Osteocyte (in vitro differentiated cells): ENCODE measurements at regions not wholly inside any gene's neighbourhood (a gene's known extent, or its start where the extent isn't known, plus 50 kb on each side); places are given as distances from the start of the nearest gene placed in this dataset.
"Not testable (repeated sequence)": the region's sequence is repeated elsewhere in the genome, so short reads cannot be mapped to it uniquely, and the experiment has no call there.

Experiments used
- DNase-seq: peaks from one replicate; pipeline ENCODE4 v3.0.0; 2021; ENCODE audit warnings: mixed read lengths; ENCODE audit not compliant: unreplicated experiment; ENCODE audit errors: extremely low spot score
- H3K27ac Mint-ChIP-seq: one replicate; pipeline ENCODE4 v1.8.0; 2021; ENCODE audit warnings: mild to moderate bottlenecking, mixed read lengths; ENCODE audit not compliant: unreplicated experiment
- H3K27me3 Mint-ChIP-seq: one replicate; pipeline ENCODE4 v1.8.0; 2021; ENCODE audit warnings: mixed read lengths; ENCODE audit not compliant: unreplicated experiment
- H3K36me3 Mint-ChIP-seq: one replicate; pipeline ENCODE4 v1.8.0; 2021; ENCODE audit warnings: mixed read lengths; ENCODE audit not compliant: unreplicated experiment
- H3K4me1 Mint-ChIP-seq: one replicate; pipeline ENCODE4 v1.8.0; 2021; ENCODE audit warnings: mixed read lengths; ENCODE audit not compliant: unreplicated experiment
- H3K4me3 Mint-ChIP-seq: one replicate; pipeline ENCODE4 v1.8.0; 2021; ENCODE audit warnings: mild to moderate bottlenecking, moderate library complexity, mixed read lengths; ENCODE audit not compliant: unreplicated experiment
- H3K9me3 Mint-ChIP-seq: one replicate; pipeline ENCODE4 v1.8.0; 2021; ENCODE audit warnings: mixed read lengths; ENCODE audit not compliant: unreplicated experiment
- TF ChIP-seq, protein P1 (sequence below): fragments of 200-600 bp; sonication (generic); IDR thresholded peaks from 2 replicates; pipeline ENCODE4 v1.5.0; 2021; ENCODE audit warnings: antibody characterized with exemption, mild to moderate bottlenecking, moderate library complexity

DNA sequence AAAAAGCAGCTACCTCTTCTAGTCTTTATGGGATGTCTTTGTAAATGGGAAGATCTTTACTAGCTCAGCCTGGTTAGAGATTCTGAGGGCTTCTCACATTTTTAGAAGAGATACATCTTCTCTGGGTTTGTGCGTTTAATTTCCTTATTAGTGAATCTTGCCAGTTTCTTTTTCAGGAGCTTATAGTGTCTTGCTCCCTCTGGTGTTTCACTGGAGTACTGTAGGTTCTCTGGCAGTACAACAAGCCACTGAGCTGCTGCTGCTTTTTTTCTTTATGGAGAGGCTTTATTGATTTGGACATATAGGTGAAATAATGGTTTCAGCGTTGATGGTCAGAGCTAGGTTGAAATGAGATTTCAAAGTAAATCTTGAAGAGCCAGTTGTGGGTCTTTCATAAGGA, 82.9 kb downstream of the LAS1L start:
- Mint-ChIP-seq H3K27me3 (no peaks in the 10 kb centered on the region), H3K9me3 (peaks cover 11% of the 10 kb centered on the region), H3K27ac (no peak overlapping the region), H3K36me3 (no peaks in the 10 kb centered on the region), H3K4me1 (no peaks in the 10 kb centered on the region), H3K4me3 (no peak overlapping the region)
- no peak for DNase-seq
- TF ChIP-seq, protein P1, sequence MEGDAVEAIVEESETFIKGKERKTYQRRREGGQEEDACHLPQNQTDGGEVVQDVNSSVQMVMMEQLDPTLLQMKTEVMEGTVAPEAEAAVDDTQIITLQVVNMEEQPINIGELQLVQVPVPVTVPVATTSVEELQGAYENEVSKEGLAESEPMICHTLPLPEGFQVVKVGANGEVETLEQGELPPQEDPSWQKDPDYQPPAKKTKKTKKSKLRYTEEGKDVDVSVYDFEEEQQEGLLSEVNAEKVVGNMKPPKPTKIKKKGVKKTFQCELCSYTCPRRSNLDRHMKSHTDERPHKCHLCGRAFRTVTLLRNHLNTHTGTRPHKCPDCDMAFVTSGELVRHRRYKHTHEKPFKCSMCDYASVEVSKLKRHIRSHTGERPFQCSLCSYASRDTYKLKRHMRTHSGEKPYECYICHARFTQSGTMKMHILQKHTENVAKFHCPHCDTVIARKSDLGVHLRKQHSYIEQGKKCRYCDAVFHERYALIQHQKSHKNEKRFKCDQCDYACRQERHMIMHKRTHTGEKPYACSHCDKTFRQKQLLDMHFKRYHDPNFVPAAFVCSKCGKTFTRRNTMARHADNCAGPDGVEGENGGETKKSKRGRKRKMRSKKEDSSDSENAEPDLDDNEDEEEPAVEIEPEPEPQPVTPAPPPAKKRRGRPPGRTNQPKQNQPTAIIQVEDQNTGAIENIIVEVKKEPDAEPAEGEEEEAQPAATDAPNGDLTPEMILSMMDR: peak; percentile 58

DNA sequence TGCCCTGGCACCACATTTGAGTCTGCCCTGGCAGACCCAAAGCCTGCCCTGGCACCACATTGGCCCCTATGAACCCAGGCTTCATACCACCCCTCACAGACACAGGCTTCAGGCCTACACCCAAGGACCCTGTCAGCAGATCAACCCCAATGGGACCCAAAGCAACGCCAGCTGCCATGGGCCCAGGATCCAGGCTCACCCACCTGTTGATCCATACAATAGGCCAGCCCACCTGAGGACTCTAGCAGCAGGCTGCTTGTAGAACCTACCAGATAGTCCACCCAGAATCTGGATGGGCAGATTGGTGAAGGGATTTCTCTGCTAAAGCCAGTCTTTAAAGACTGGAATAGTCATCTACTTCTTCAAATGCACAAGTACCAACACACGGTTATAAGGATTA, 114.4 kb downstream of the LAS1L start:
- no peak for DNase-seq
- H3K36me3 Mint-ChIP-seq: no peaks in the 10 kb centered on the region
- peaks cover 27% of the 10 kb centered on the region for H3K9me3 Mint-ChIP-seq
- TF ChIP-seq, protein P1: no peak
- H3K27me3 Mint-ChIP-seq: no peaks in the 10 kb centered on the region
- no peak overlapping the region for H3K27ac Mint-ChIP-seq
- no peaks in the 10 kb centered on the region for H3K4me1 Mint-ChIP-seq
- no peak overlapping the region for H3K4me3 Mint-ChIP-seq

DNA sequence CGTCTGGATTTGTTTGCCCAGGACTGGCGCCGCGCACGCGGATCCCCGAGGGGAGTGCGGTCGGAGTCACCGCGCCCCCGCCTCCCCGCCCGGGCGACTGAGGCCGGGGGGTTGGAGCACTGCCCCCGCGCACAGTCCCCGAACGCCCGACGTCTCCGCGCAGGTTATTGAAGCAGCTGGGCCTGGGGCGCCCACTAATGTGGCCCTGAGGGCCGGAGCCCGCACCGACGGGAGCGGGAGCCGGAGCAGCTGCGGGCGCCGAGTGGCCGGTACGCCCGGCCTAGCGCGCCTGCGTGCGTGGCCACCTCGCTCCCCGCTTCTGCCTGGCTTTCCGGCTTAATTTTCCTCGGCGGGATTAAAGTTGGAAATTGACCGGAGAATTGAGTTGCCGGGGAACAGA, 126.9 kb downstream of the LAS1L start:
- H3K27me3 Mint-ChIP-seq, H3K27ac Mint-ChIP-seq, DNase-seq, H3K36me3 Mint-ChIP-seq, H3K4me1 Mint-ChIP-seq, H3K4me3 Mint-ChIP-seq: not testable (repeated sequence)
- peaks cover 46% of the 10 kb centered on the region for H3K9me3 Mint-ChIP-seq

DNA sequence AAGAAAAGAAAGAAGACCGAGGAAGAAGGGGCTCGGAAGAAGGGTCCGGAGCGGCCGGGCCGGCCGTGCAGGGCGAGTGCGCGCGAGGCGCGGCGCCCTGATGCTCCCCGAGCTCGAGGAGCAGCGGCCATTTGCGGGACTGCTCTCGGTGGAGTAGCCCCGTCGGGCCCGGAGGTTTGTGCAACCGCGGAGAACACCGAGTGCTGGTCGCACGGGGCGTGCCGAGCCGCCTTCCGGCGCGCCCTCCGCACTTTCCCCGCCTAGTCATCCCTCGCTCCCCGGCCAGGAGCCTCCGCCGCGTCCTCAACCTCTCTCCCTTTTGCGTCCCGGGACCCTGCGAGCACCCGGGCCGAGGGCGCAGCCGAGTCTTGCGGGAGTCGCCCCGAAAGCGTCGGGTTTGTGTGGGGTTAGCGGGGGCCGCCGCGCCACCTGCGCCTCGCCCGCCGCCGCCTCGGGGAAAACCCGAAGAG, 127.4 kb downstream of the LAS1L start:
- Mint-ChIP-seq H3K4me3 (no peak overlapping the region), H3K27me3 (no peaks in the 10 kb centered on the region), H3K9me3 (peaks cover 48% of the 10 kb centered on the region), H3K27ac (no peak overlapping the region), H3K36me3 (no peaks in the 10 kb centered on the region), H3K4me1 (no peaks in the 10 kb centered on the region)
- no peak for DNase-seq
- TF ChIP-seq, protein P1: no peak

DNA sequence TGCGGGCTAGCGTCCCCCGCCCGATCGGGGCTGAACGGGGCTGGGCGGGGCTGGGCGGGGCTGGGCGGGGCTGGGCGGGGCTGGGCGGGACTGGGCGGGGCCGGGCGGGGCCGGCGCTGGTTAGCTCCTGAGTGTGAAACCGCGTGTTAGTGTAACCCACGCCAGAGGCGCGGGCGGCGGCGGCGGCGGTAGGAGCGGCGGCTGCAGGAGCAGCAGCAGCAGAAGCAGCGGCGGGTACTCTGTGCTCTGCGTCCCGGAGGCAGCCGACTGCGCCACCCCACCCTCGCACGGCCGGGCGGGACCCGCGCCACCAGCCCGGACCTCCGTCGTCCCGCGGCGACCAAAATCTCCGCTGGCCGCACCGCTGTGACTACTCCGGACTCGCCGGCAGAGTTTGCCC, 128.1 kb downstream of the LAS1L start:
- peaks cover 48% of the 10 kb centered on the region for H3K9me3 Mint-ChIP-seq
- no peak overlapping the region for H3K27ac Mint-ChIP-seq
- no peaks in the 10 kb centered on the region for H3K4me1 Mint-ChIP-seq
- TF ChIP-seq, protein P1: no peak
- H3K36me3 Mint-ChIP-seq: no peaks in the 10 kb centered on the region
- H3K4me3 Mint-ChIP-seq: no peak overlapping the region
- DNase-seq: no peak
- no peaks in the 10 kb centered on the region for H3K27me3 Mint-ChIP-seq

DNA sequence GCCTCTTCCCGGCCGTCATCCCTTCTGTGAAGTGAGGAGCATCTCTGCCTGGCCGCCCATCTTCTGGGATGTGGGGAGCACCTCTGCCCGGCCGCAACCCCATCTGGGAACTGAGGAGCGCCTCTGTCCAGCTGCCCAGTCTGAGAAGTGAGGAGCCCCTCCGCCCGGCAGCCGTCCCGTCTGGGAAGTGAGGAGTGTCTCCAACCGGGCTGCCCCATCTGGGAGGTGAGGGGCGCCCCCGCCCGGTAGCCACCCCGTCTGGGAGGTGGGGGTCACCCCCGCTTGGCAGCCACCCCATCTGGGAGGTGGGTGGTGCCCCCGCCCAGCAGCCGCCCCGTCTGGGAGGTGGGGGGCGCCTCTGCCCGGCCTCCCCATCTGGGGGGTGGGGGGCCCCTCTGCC, 142.3 kb downstream of the LAS1L start:
- Mint-ChIP-seq H3K36me3 (no peaks in the 10 kb centered on the region), H3K27ac (no peak overlapping the region), H3K9me3 (peaks cover 51% of the 10 kb centered on the region), H3K4me3 (no peak overlapping the region), H3K4me1 (no peaks in the 10 kb centered on the region), H3K27me3 (no peaks in the 10 kb centered on the region)
- peak; percentile 84 for DNase-seq
- TF ChIP-seq, protein P1: no peak

DNA sequence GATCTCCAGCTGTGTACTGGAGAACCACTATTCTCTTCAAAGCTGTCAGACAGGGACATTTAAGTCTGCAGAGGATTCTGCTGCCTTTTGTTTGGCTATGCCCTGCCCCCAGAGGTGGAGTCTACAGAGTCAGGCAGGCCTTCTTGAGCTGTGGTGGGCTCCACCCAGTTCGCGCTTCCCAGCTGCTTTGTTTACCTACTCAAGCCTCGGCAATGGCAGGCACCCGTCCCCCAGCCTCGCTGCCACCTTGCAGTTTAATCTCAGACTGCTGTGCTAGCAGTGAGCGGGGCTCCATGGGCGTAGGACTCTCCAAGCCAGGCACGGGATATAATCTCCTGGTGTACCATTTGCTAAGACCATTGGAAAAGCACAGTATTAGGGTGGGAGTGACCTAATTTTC, 145.5 kb downstream of the LAS1L start:
- H3K36me3 Mint-ChIP-seq, H3K27me3 Mint-ChIP-seq, H3K27ac Mint-ChIP-seq, H3K4me3 Mint-ChIP-seq, H3K4me1 Mint-ChIP-seq: not testable (repeated sequence)
- peak; percentile 73 for DNase-seq
- H3K9me3 Mint-ChIP-seq: peaks cover 45% of the 10 kb centered on the region
